ENCODE measurements at regions not wholly inside any gene's neighbourhood (a gene's known extent, or its start where the extent isn't known, plus 50 kb on each side); places are given as distances from the start of the nearest gene placed in this dataset.
"Not testable (repeated sequence)": the region's sequence is repeated elsewhere in the genome, so short reads cannot be mapped to it uniquely, and the experiment has no call there.

DNA sequence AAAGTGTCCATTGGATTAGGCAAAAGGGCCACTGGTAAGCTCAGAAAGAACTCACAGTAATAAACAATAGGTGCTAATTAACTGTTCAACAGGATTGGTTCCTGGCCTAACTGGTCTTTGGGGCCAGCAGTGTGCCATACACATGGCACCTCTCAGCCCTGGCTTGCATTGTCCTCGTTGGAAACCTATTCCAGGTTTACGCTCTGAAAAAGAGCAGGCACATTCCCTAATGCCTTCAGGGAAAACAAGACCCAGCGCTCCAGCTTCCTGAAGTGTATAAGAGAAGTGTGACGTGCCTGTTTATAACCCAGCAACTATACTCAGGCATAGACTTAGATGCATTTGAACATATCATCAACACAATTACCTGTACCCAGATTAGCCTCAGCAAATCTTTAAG, 51.9 kb upstream of the RBM47 start:
- H3K4me3 ChIP-seq (replicated peaks in 1 of 2; ENCODE audit: low read depth in 2 of 2, low read length in 2 of 2), result no peak overlapping the region
- TF ChIP-seq, protein P1, sequence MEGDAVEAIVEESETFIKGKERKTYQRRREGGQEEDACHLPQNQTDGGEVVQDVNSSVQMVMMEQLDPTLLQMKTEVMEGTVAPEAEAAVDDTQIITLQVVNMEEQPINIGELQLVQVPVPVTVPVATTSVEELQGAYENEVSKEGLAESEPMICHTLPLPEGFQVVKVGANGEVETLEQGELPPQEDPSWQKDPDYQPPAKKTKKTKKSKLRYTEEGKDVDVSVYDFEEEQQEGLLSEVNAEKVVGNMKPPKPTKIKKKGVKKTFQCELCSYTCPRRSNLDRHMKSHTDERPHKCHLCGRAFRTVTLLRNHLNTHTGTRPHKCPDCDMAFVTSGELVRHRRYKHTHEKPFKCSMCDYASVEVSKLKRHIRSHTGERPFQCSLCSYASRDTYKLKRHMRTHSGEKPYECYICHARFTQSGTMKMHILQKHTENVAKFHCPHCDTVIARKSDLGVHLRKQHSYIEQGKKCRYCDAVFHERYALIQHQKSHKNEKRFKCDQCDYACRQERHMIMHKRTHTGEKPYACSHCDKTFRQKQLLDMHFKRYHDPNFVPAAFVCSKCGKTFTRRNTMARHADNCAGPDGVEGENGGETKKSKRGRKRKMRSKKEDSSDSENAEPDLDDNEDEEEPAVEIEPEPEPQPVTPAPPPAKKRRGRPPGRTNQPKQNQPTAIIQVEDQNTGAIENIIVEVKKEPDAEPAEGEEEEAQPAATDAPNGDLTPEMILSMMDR (IDR thresholded peaks at IDR 0.05; ENCODE audit: low read depth, low read length), result no peak
- DNase-seq (ENCODE audit: low read depth in 2 of 2), result no peak

DNA sequence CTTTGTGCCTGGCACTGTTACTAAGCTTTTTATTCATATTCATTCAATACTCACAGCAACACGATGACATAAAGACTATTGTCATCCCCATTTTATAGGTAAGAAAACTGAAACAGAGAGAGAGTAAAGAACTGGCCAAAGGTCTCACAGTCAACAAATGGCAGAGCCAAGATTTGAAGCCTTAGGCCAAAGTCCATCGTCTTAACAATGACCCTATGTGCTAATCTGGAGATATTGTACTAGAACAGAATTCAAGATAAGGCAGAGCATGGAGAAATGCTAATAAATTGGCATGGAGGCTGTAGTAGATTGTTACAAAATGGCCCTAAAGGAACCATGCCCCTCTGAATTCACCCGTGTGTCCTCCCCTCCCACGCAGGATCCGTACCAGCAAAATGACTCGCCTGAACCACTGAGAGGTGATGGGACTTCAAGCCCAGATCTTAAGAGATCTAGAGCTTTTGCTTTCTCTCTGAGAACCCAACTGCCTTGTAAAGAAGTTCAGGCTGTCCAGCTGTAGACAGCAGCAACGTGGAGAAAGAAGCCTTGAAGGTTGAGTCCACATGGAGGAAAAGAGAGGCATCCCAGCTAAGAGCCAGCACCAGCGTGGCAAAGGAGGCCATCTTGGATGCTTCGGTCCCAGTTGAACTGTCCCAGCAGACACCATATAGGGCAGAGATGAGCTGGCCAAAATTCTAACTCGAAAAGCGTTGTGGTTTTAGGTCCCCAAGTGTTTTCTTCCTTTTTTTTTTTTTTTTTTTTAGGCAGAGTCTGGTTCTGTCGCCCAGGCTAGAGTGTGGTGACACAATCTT, 52.8 kb upstream of the RBM47 start:
- H3K4me3 ChIP-seq (replicated peaks in 1 of 2; ENCODE audit: low read depth in 2 of 2, low read length in 2 of 2), result no peak overlapping the region
- no peak for DNase-seq (ENCODE audit: low read depth in 2 of 2)
- TF ChIP-seq, protein P1 (IDR thresholded peaks at IDR 0.05; ENCODE audit: low read depth, low read length), result no peak

DNA sequence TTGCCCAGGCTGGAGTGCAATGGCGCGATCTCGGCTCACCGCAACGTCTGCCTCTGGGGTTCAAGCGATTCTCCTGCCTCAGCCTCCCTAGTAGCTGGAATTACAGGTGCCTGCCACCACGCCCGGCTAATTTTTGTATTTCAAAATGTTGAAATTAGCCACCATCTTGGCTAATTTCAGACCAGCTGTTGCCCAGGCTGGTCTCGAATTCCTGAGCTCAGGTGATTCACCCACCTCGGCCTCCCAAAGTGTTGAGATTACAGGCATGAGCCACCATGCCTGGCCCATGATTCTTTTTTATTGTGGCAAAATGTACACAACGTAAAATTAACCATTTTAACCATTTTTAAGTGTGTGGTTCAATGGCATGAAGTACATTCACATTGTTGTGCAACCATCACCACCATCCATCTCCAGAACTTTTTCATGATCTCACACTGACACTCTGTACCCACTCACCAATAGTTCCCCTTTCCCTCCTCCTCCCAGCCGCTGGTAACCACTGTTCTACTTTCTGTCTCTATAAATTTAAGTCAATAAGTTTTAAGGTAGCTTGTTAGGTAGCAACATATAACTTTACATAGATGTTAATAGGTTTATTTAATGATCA, 54.0 kb upstream of the RBM47 start:
- DNase-seq (ENCODE audit: low read depth in 2 of 2); H3K4me3 ChIP-seq (replicated peaks in 1 of 2; ENCODE audit: low read depth in 2 of 2, low read length in 2 of 2): not testable (repeated sequence)

DNA sequence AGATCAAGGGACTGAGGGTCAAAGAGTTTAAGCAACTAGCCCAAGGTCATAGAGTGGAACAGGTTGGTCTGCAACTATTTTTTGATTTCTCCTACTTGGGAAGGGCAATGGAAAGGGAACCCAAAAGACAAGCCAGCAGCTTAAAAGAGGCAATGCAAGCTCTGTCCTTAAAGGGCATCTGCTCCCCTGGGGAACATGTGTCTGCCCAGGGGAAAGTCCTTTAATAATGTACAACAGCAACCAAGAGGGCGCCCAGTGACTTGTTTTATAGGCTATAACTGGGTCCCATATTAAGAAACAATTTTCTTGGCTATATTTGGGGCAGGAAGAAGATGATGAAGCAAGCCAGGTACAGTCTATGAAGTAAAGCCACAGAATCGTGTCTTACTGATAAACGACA, 54.7 kb upstream of the RBM47 start:
- TF ChIP-seq, protein P1 (IDR thresholded peaks at IDR 0.05; ENCODE audit: low read depth, low read length), result no peak
- no peak overlapping the region for H3K4me3 ChIP-seq (replicated peaks in 1 of 2; ENCODE audit: low read depth in 2 of 2, low read length in 2 of 2)
- DNase-seq (ENCODE audit: low read depth in 2 of 2), result no peak

DNA sequence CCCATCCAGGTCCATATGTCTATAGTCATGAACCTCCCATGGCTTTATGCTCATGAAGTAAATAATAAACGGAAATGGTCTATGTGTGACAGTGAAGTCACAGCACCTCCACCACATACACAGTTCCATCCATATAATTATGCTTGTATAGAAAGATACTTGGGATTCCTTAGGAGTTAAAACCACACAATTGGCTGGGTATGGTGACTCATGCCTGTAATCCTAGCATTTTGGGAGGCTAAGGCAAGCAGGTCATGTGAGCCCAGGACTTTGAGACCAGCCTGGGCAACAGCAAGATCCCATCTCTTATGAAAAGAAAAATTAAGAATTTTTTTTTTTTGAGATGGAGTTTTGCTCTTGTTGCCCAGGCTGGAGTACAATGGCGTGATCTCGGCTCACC, 55.6 kb upstream of the RBM47 start:
- H3K4me3 ChIP-seq (replicated peaks in 1 of 2; ENCODE audit: low read depth in 2 of 2, low read length in 2 of 2), result no peak overlapping the region
- DNase-seq (ENCODE audit: low read depth in 2 of 2), result peak; percentile 18 to 40
- TF ChIP-seq, protein P1 (IDR thresholded peaks at IDR 0.05; ENCODE audit: low read depth, low read length), result no peak

DNA sequence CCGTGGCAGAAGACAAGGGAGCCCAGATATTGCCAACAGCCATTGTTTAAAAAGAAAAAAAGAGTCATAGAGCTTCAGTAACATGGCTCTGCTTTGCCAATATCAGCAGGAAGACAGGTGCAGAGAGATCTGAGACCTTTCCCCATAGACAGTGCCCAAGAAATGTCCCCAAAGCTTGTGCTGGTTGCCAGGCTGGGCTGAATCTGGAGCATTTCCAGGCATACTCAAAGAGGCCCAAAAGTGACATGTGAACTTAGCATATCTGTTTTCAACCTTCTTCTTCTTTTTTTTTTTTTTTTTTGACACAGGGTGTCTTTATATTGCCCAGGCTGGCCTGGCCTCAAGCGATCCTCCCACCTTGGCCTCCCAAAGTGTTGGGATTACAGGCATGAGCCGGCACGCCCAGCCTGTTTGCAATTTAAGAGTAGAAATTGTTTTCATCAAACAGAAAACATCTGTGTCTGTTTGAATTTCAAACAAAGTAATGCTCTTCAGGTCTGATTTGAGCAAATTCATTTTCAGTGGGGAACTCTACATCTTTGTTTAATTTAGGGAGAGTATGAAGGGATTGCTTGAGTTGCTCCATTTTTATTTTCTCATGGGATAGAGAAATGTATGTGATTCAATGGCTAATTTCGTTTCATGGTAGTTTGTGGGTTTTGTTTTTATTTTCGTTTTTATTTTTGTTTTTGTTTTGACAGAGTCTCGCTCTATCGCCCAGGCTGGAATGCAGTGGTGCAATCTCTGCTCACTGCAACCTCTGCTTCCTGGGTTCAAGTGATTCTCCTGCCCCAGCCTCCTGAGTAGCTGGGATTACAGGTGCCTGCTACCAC, 56.6 kb upstream of the RBM47 start:
- H3K4me3 ChIP-seq (replicated peaks in 1 of 2; ENCODE audit: low read depth in 2 of 2, low read length in 2 of 2), result no peak overlapping the region
- TF ChIP-seq, protein P1 (IDR thresholded peaks at IDR 0.05; ENCODE audit: low read depth, low read length), result no peak
- no peak for DNase-seq (ENCODE audit: low read depth in 2 of 2)

All from cardiac fibroblast (primary cell).